Thyroid gland (tissue), 4 donors: ENCODE measurements at regions not wholly inside any gene's neighbourhood (a gene's known extent, or its start where the extent isn't known, plus 50 kb on each side); places are given as distances from the start of the nearest gene placed in this dataset.

Source experiments
- POLR2A ChIP-seq, 2 donors: fragments of 450-650 bp; IDR thresholded peaks; one replicate each; pipeline ENCODE4 v1.6.1; 2017; ENCODE audit warnings: antibody characterized with exemption in 2 of 2, mild to moderate bottlenecking in 2 of 2, moderate library complexity in 1 of 2
- TF ChIP-seq, protein P1 (sequence below), 6 experiments: fragments of 200-600 bp in 3 of 6; fragments of 450-650 bp in 3 of 6; sonication (generic) in 3 of 6; IDR thresholded peaks; one replicate each; pipeline ENCODE4 v1.5.1; 2016 to 2019; ENCODE audit warnings: antibody characterized with exemption in 6 of 6, mild to moderate bottlenecking in 2 of 6, inconsistent platforms in 1 of 6, moderate library complexity in 1 of 6

DNA sequence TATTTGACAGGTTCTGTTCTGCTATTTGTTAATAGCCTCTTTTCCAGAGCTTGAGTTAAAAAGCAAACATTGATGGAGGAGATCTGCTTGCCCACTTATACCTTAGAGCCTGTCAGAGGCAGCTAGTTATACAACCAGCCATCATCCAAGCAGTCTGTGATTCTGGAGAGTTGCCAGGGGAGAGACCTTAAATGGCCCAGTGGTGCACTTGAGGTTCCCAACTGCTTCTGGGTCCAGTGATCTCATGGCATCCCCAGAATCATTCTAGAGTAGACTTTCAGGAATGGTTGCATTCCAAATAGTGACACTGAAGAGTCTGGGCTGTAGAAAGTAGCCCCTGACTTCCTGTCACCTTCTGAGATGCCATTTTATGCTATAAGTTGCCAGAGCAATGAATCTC lies 160.7 kb downstream of the FHIP1A start:
- TF ChIP-seq, protein P1, sequence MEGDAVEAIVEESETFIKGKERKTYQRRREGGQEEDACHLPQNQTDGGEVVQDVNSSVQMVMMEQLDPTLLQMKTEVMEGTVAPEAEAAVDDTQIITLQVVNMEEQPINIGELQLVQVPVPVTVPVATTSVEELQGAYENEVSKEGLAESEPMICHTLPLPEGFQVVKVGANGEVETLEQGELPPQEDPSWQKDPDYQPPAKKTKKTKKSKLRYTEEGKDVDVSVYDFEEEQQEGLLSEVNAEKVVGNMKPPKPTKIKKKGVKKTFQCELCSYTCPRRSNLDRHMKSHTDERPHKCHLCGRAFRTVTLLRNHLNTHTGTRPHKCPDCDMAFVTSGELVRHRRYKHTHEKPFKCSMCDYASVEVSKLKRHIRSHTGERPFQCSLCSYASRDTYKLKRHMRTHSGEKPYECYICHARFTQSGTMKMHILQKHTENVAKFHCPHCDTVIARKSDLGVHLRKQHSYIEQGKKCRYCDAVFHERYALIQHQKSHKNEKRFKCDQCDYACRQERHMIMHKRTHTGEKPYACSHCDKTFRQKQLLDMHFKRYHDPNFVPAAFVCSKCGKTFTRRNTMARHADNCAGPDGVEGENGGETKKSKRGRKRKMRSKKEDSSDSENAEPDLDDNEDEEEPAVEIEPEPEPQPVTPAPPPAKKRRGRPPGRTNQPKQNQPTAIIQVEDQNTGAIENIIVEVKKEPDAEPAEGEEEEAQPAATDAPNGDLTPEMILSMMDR (IDR thresholded peaks at IDR 0.05) = no peak
- no peak for TF ChIP-seq POLR2A (IDR thresholded peaks at IDR 0.05)
